GM12865 (cell line): ENCODE measurements at regions not wholly inside any gene's neighbourhood (a gene's known extent, or its start where the extent isn't known, plus 50 kb on each side); places are given as distances from the start of the nearest gene placed in this dataset.

Experiments
- DNase-seq: peaks from one replicate; pipeline ENCODE4 v3.0.0; 2010; ENCODE audit warnings: low read depth
- H3K4me3 ChIP-seq: 2 replicates; pipeline ENCODE4 v1.5.1; 2011; ENCODE audit warnings: mild to moderate bottlenecking, low read depth, low read length, control low read depth
- CTCF ChIP-seq: IDR thresholded peaks from 2 replicates; pipeline ENCODE4 v1.5.1; 2011; ENCODE audit warnings: low read length, control low read depth, low read depth, inconsistent platforms; ENCODE audit not compliant: insufficient read depth; ENCODE audit errors: missing control alignments

GRCh38 chr2:12211326-12212175 lies 465.1 kb downstream of the LPIN1 start:
- DNase-seq: no peak
- H3K4me3 ChIP-seq: no peak overlapping the region
- TF ChIP-seq CTCF: no peak

GRCh38 chr2:12212841-12213597 lies 466.6 kb downstream of the LPIN1 start:
- no peak overlapping the region for H3K4me3 ChIP-seq
- DNase-seq: no peak
- TF ChIP-seq CTCF: no peak

GRCh38 chr2:12217175-12217574 lies 470.7 kb downstream of the LPIN1 start:
- TF ChIP-seq CTCF: no peak
- no peak overlapping the region for H3K4me3 ChIP-seq
- DNase-seq: no peak

GRCh38 chr2:12219761-12220160 lies 473.3 kb downstream of the LPIN1 start:
- no peak overlapping the region for H3K4me3 ChIP-seq
- DNase-seq: no peak
- no peak for TF ChIP-seq CTCF

- H3K4me3 ChIP-seq: no peak overlapping the region
- no peak for TF ChIP-seq CTCF
- DNase-seq: no peak
These were observed 475.2 kb downstream of the LPIN1 start for GRCh38 chr2:12221584-12221983.

- DNase-seq: no peak
- no peak overlapping the region for H3K4me3 ChIP-seq
- no peak for TF ChIP-seq CTCF
These were observed 476.1 kb downstream of the LPIN1 start for GRCh38 chr2:12222554-12222953.

- no peak overlapping the region for H3K4me3 ChIP-seq
- no peak for DNase-seq
- no peak for TF ChIP-seq CTCF
These were observed 477.3 kb downstream of the LPIN1 start for GRCh38 chr2:12223732-12224131.
